DOHH2 (cell line): ENCODE measurements at regions not wholly inside any gene's neighbourhood (a gene's known extent, or its start where the extent isn't known, plus 50 kb on each side); places are given as distances from the start of the nearest gene placed in this dataset.

ENCODE experiments used
- CTCF ChIP-seq: fragments of 200-600 bp; sonication (generic); IDR thresholded peaks from one replicate; pipeline ENCODE4 v1.5.1; 2014; ENCODE audit warnings: antibody characterized with exemption, mild to moderate bottlenecking, low read depth, low read length; ENCODE audit not compliant: poor library complexity, severe bottlenecking
- EZH2phosphoT487 ChIP-seq: fragments of 200-600 bp; sonication (generic); IDR thresholded peaks from 2 replicates; pipeline ENCODE4 v1.6.1; 2017; ENCODE audit warnings: borderline replicate concordance, mild to moderate bottlenecking, antibody characterized with exemption, low read length, moderate library complexity, mixed read lengths

GRCh38 chr11:38524945-38525344 is 1926.9 kb upstream of the RAG2 start:
- TF ChIP-seq EZH2phosphoT487 (no peak), CTCF (no peak)
